ENCODE measurements at regions not wholly inside any gene's neighbourhood (a gene's known extent, or its start where the extent isn't known, plus 50 kb on each side); places are given as distances from the start of the nearest gene placed in this dataset.

DNA sequence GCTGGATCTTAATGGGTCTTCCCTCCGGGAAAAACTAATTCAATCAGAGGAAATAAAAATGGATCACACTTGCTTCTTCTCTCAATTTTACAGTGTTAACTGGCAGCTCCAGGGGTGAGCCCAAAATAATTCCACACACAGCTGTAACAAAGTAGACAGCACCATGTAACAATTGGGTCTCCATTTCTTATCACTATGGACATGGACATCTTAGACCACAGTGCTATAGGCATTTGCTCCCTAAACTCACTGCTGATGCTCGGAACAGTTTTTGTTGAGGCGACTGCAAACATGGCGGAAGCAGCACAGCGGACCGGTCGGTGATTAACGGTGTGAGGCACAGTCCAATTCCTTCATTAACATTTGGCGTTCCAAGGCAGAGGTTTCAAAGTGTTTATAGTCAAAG lies 144.7 kb upstream of the NCK2 start:
- H3K36me3 ChIP-seq (replicated peaks in 1 of 2; ENCODE audit: control insufficient read depth in 1 of 2, insufficient read depth in 2 of 2, low read length in 1 of 2): no peaks in the 10 kb centered on the region
- 80% methylated on average over 9 of the region's 9 CpGs for WGBS (ENCODE audit: low lambda C conversion rate)
- peaks cover 0 to 11% of the 10 kb centered on the region in 2 experiments; a peak in 1 of 4 replicates for H3K4me1 ChIP-seq (ENCODE audit: control insufficient read depth in 1 of 2, insufficient read depth in 2 of 2, low read depth in 1 of 2, low read length in 1 of 2)
- H3K4me2 ChIP-seq: no peak overlapping the region
- CTCF ChIA-PET: interaction anchor here (1.3 kb wide), 1 partner anchor 23 kb away, joined by 3 read pairs; no protein-coding TSS in a partner anchor
- no peak overlapping the region for H3K4me3 ChIP-seq (ENCODE audit: low read depth in 2 of 2, low read length in 1 of 2)
- H2AFZ ChIP-seq (ENCODE audit: low read depth): no peak overlapping the region
- no peaks in the 10 kb centered on the region for H3K9me3 ChIP-seq
- no peaks in the 10 kb centered on the region for H4K20me1 ChIP-seq (ENCODE audit: insufficient read depth)
- H3K9me2 ChIP-seq: no peaks in the 10 kb centered on the region
- no peak for DNase-seq
- POLR2A ChIA-PET: no interaction called here
- H3K27ac ChIP-seq (ENCODE audit: low read depth in 2 of 2, low read length in 1 of 2): no peak overlapping the region
- no peaks in the 10 kb centered on the region for H3F3A ChIP-seq (replicated peaks; ENCODE audit: insufficient read depth)
- no peak overlapping the region for H3K9ac ChIP-seq
- no peaks in the 10 kb centered on the region for H3K79me2 ChIP-seq (ENCODE audit: insufficient read depth)
- no peaks in the 10 kb centered on the region for H3K27me3 ChIP-seq (ENCODE audit: insufficient read depth)
- TF ChIP-seq MXI1 (IDR thresholded peaks at IDR 0.05; ENCODE audit: low read depth, low read length) (no peak), RAD21 (IDR thresholded peaks at IDR 0.05; ENCODE audit: low read length) (no peak), TAF1 (IDR thresholded peaks at IDR 0.05; ENCODE audit: borderline replicate concordance, low read depth, low read length) (no peak), SIN3A (IDR thresholded peaks at IDR 0.05; ENCODE audit: borderline replicate concordance, low read depth, low read length) (no peak), RXRA (IDR thresholded peaks at IDR 0.05; ENCODE audit: borderline replicate concordance, low read depth) (no peak), NFIC (IDR thresholded peaks at IDR 0.05; ENCODE audit: borderline replicate concordance) (no peak), GABPA (IDR thresholded peaks at IDR 0.05; ENCODE audit: low read depth) (no peak), YY1 (IDR thresholded peaks at IDR 0.05; ENCODE audit: low read depth) (no peak), CHD2 (IDR thresholded peaks at IDR 0.05; ENCODE audit: low read length, partially characterized antibody) (no peak), RCOR1 (IDR thresholded peaks at IDR 0.05; ENCODE audit: low read length) (no peak), FOXM1 (IDR thresholded peaks at IDR 0.05; ENCODE audit: low read depth) (no peak), ELF1 (IDR thresholded peaks at IDR 0.05) (no peak), JUND (IDR thresholded peaks at IDR 0.05) (no peak), FOSL2 (IDR thresholded peaks at IDR 0.05; ENCODE audit: borderline replicate concordance, low read depth) (no peak)
- TF ChIP-seq, protein P1, sequence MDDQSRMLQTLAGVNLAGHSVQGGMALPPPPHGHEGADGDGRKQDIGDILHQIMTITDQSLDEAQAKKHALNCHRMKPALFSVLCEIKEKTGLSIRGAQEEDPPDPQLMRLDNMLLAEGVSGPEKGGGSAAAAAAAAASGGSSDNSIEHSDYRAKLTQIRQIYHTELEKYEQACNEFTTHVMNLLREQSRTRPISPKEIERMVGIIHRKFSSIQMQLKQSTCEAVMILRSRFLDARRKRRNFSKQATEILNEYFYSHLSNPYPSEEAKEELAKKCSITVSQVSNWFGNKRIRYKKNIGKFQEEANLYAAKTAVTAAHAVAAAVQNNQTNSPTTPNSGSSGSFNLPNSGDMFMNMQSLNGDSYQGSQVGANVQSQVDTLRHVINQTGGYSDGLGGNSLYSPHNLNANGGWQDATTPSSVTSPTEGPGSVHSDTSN (IDR thresholded peaks at IDR 0.05): no peak
- TF ChIP-seq, protein P2, sequence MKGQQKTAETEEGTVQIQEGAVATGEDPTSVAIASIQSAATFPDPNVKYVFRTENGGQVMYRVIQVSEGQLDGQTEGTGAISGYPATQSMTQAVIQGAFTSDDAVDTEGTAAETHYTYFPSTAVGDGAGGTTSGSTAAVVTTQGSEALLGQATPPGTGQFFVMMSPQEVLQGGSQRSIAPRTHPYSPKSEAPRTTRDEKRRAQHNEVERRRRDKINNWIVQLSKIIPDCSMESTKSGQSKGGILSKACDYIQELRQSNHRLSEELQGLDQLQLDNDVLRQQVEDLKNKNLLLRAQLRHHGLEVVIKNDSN (IDR thresholded peaks at IDR 0.05; ENCODE audit: borderline replicate concordance, low read depth): no peak
- TF ChIP-seq, protein P3, sequence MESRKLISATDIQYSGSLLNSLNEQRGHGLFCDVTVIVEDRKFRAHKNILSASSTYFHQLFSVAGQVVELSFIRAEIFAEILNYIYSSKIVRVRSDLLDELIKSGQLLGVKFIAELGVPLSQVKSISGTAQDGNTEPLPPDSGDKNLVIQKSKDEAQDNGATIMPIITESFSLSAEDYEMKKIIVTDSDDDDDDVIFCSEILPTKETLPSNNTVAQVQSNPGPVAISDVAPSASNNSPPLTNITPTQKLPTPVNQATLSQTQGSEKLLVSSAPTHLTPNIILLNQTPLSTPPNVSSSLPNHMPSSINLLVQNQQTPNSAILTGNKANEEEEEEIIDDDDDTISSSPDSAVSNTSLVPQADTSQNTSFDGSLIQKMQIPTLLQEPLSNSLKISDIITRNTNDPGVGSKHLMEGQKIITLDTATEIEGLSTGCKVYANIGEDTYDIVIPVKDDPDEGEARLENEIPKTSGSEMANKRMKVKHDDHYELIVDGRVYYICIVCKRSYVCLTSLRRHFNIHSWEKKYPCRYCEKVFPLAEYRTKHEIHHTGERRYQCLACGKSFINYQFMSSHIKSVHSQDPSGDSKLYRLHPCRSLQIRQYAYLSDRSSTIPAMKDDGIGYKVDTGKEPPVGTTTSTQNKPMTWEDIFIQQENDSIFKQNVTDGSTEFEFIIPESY (IDR thresholded peaks at IDR 0.05; ENCODE audit: borderline replicate concordance, low read depth): no peak
- TF ChIP-seq, protein P4, sequence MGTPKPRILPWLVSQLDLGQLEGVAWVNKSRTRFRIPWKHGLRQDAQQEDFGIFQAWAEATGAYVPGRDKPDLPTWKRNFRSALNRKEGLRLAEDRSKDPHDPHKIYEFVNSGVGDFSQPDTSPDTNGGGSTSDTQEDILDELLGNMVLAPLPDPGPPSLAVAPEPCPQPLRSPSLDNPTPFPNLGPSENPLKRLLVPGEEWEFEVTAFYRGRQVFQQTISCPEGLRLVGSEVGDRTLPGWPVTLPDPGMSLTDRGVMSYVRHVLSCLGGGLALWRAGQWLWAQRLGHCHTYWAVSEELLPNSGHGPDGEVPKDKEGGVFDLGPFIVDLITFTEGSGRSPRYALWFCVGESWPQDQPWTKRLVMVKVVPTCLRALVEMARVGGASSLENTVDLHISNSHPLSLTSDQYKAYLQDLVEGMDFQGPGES (IDR thresholded peaks at IDR 0.05; ENCODE audit: low read depth, low read length): no peak
- TF ChIP-seq, protein P5, sequence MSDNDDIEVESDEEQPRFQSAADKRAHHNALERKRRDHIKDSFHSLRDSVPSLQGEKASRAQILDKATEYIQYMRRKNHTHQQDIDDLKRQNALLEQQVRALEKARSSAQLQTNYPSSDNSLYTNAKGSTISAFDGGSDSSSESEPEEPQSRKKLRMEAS (IDR thresholded peaks at IDR 0.05; ENCODE audit: low read depth): no peak
- TF ChIP-seq, protein P6, sequence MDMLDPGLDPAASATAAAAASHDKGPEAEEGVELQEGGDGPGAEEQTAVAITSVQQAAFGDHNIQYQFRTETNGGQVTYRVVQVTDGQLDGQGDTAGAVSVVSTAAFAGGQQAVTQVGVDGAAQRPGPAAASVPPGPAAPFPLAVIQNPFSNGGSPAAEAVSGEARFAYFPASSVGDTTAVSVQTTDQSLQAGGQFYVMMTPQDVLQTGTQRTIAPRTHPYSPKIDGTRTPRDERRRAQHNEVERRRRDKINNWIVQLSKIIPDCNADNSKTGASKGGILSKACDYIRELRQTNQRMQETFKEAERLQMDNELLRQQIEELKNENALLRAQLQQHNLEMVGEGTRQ (IDR thresholded peaks at IDR 0.05; ENCODE audit: borderline replicate concordance, low read depth, low read length): no peak

All from SK-N-SH (cell line).